IMR-90 (cell line): ENCODE measurements at regions not wholly inside any gene's neighbourhood (a gene's known extent, or its start where the extent isn't known, plus 50 kb on each side); places are given as distances from the start of the nearest gene placed in this dataset.

ENCODE experiments used
- ATAC-seq: fragments of 200-7000 bp; cut with Tn5 transposase; 2 replicates; pipeline ENCODE4 v1.9.1; 2020; ENCODE audit warnings: low read depth, mild to moderate bottlenecking, moderate library complexity
- BruUV-seq: library from RNA; stranded (reverse); fragments of 400-500 nt; replicated peaks from 2 replicates; lab custom pipeline; 2021; lab: Mats Ljungman, UMichigan
- CTCF ChIA-PET: fragments of 300-600 bp; formaldehyde crosslinking; extraction: SDS; loops from one replicate; lab custom pipeline; 2021; ENCODE audit warnings: antibody characterized with exemption; lab: Yijun Ruan, JAX
- POLR2A ChIA-PET: fragments of 300-600 bp; sonication (Branson Sonifier 250); formaldehyde crosslinking; loops from one replicate; lab custom pipeline; 2022; ENCODE audit warnings: antibody characterized with exemption; ENCODE audit not compliant: unreplicated experiment; lab: Charles Lee
- DNase-seq: peaks from one replicate; pipeline ENCODE4 v3.0.0; 2013
- H2AFZ ChIP-seq: replicated peaks from 2 replicates; pipeline ENCODE3; 2013; ENCODE audit warnings: low read length, mild to moderate bottlenecking; ENCODE audit not compliant: poor library complexity
- H2AK5ac ChIP-seq: 2 replicates; pipeline ENCODE4 v1.6.1; 2013; ENCODE audit warnings: low read depth, low read length, inconsistent platforms
- H2AK9ac ChIP-seq: replicated peaks from 2 replicates; pipeline ENCODE3; 2013; ENCODE audit warnings: mild to moderate bottlenecking, low read depth, low read length, moderate library complexity; ENCODE audit not compliant: poor library complexity
- H2BK120ac ChIP-seq: 2 replicates; pipeline ENCODE4 v1.6.1; 2013; ENCODE audit warnings: low read depth, low read length, inconsistent platforms
- H2BK15ac ChIP-seq: 3 replicates; pipeline ENCODE4 v1.6.1; 2013; ENCODE audit warnings: low read depth, low read length, inconsistent platforms
- H2BK20ac ChIP-seq: 2 replicates; pipeline ENCODE4 v1.6.1; 2013; ENCODE audit warnings: low read depth, mild to moderate bottlenecking, inconsistent platforms, low read length, moderate library complexity
- H2BK5ac ChIP-seq: 2 replicates; pipeline ENCODE4 v1.6.1; 2013; ENCODE audit warnings: mild to moderate bottlenecking, low read depth, low read length, inconsistent platforms; ENCODE audit not compliant: poor library complexity, severe bottlenecking
- H3K14ac ChIP-seq: replicated peaks from 2 replicates; pipeline ENCODE4 v1.6.1; 2013; ENCODE audit warnings: low read depth, low read length, inconsistent platforms
- H3K18ac ChIP-seq: 2 replicates; pipeline ENCODE4 v1.6.1; 2013; ENCODE audit warnings: low read depth, low read length, control low read depth
- H3K23ac ChIP-seq: 2 replicates; pipeline ENCODE4 v1.6.1; 2013; ENCODE audit warnings: low read depth, low read length, inconsistent platforms
- H3K27ac ChIP-seq: 2 replicates; pipeline ENCODE4 v1.5.1; 2013; ENCODE audit warnings: mild to moderate bottlenecking, control low read depth, low read length; ENCODE audit not compliant: insufficient read depth
- H3K27me3 ChIP-seq: 2 replicates; pipeline ENCODE4 v1.6.1; 2013; ENCODE audit warnings: low read length; ENCODE audit not compliant: control insufficient read depth, insufficient read depth
- H3K36me3 ChIP-seq: 2 replicates; pipeline ENCODE4 v1.6.1; 2013; ENCODE audit warnings: low read length, mixed read lengths; ENCODE audit not compliant: control insufficient read depth, insufficient read depth
- H3K4ac ChIP-seq: 2 replicates; pipeline ENCODE4 v1.6.1; 2013; ENCODE audit warnings: low read depth, low read length, inconsistent platforms
- H3K4me1 ChIP-seq: 2 replicates; pipeline ENCODE4 v1.6.1; 2013; ENCODE audit warnings: low read length, mixed read lengths; ENCODE audit not compliant: control insufficient read depth, insufficient read depth
- H3K4me2 ChIP-seq: 2 replicates; pipeline ENCODE4 v1.6.1; 2013; ENCODE audit warnings: low read depth, mild to moderate bottlenecking, control low read depth, low read length, moderate library complexity
- H3K4me3 ChIP-seq: 2 replicates; pipeline ENCODE4 v1.5.1; 2013; ENCODE audit warnings: low read depth, mild to moderate bottlenecking, control low read depth, low read length, moderate library complexity; ENCODE audit not compliant: insufficient read depth
- H3K56ac ChIP-seq: 2 replicates; pipeline ENCODE4 v1.6.1; 2013; ENCODE audit warnings: low read length, inconsistent platforms; ENCODE audit not compliant: insufficient read depth; ENCODE audit errors: extremely low read depth
- H3K79me1 ChIP-seq, 2 experiments: 2 replicates each; pipeline ENCODE4 v1.6.1; 2013; ENCODE audit warnings: low read length in 2 of 2, inconsistent platforms in 1 of 2, low read depth in 1 of 2
- H3K9ac ChIP-seq: 2 replicates; pipeline ENCODE4 v1.6.1; 2013; ENCODE audit warnings: low read depth, low read length, control low read depth
- H3K9me1 ChIP-seq: 2 replicates; pipeline ENCODE4 v1.6.1; 2013; ENCODE audit warnings: low read length, inconsistent platforms; ENCODE audit not compliant: insufficient read depth
- H3K9me3 ChIP-seq: 2 replicates; pipeline ENCODE4 v1.6.1; 2013; ENCODE audit warnings: low read length; ENCODE audit not compliant: control insufficient read depth, insufficient read depth
- H4K20me1 ChIP-seq: 2 replicates; pipeline ENCODE4 v1.6.1; 2013; ENCODE audit warnings: low read length, inconsistent platforms; ENCODE audit not compliant: insufficient read depth
- H4K5ac ChIP-seq: 2 replicates; pipeline ENCODE4 v1.6.1; 2013; ENCODE audit warnings: mild to moderate bottlenecking, low read depth, low read length, control low read depth
- H4K8ac ChIP-seq, 2 experiments: 2 replicates each; pipeline ENCODE4 v1.6.1; 2013; ENCODE audit warnings: low read depth in 2 of 2, low read length in 2 of 2, control low read depth in 1 of 2, inconsistent platforms in 1 of 2
- H4K91ac ChIP-seq: 2 replicates; pipeline ENCODE4 v1.6.1; 2013; ENCODE audit warnings: low read depth, low read length, inconsistent platforms; ENCODE audit not compliant: insufficient read depth
- BHLHE40 ChIP-seq: fragments of 150-350 bp; IDR thresholded peaks from 2 replicates; pipeline ENCODE4 v1.6.1; 2016; ENCODE audit warnings: mild to moderate bottlenecking, low read depth, low read length
- CEBPB ChIP-seq: IDR thresholded peaks from 2 replicates; pipeline ENCODE4 v1.6.1; 2012; ENCODE audit warnings: low read depth, low read length, improper control_type of control experiment
- CHD1 ChIP-seq: IDR thresholded peaks from 2 replicates; pipeline ENCODE4 v1.6.1; 2012; ENCODE audit warnings: low read depth, low read length, improper control_type of control experiment
- CTCF ChIP-seq: conservative IDR thresholded peaks from 2 replicates; pipeline ENCODE4 v1.5.1; 2012; ENCODE audit warnings: mild to moderate bottlenecking, low read depth, low read length, improper control_type of control experiment
- FOS ChIP-seq: fragments of 150-350 bp; IDR thresholded peaks from 2 replicates; pipeline ENCODE4 v1.6.1; 2016; ENCODE audit warnings: low read depth, low read length
- MAFK ChIP-seq: IDR thresholded peaks from 2 replicates; pipeline ENCODE4 v1.6.1; 2012; ENCODE audit warnings: low read depth, low read length, improper control_type of control experiment
- MAZ ChIP-seq: IDR thresholded peaks from 2 replicates; pipeline ENCODE4 v1.6.1; 2012; ENCODE audit warnings: low read depth, mild to moderate bottlenecking, low read length, improper control_type of control experiment, moderate library complexity, borderline replicate concordance
- MXI1 ChIP-seq: IDR thresholded peaks from 2 replicates; pipeline ENCODE4 v1.6.1; 2012; ENCODE audit warnings: low read depth, mild to moderate bottlenecking, low read length, moderate library complexity, borderline replicate concordance
- NFE2L2 ChIP-seq: fragments of 150-350 bp; IDR thresholded peaks from 2 replicates; pipeline ENCODE4 v1.6.1; 2016; ENCODE audit warnings: low read depth, mild to moderate bottlenecking, low read length
- POLR2A ChIP-seq: IDR thresholded peaks from 2 replicates; pipeline ENCODE4 v1.6.1; 2012; ENCODE audit warnings: mild to moderate bottlenecking, low read depth, low read length
- RAD21 ChIP-seq: IDR thresholded peaks from 2 replicates; pipeline ENCODE4 v1.6.1; 2012; ENCODE audit warnings: low read length, improper control_type of control experiment
- RCOR1 ChIP-seq: IDR thresholded peaks from 2 replicates; pipeline ENCODE4 v1.6.1; 2012; ENCODE audit warnings: mild to moderate bottlenecking, low read length, improper control_type of control experiment; ENCODE audit not compliant: insufficient replicate concordance
- RFX5 ChIP-seq: IDR thresholded peaks from 2 replicates; pipeline ENCODE4 v1.8.0; 2012; ENCODE audit warnings: low read depth, mild to moderate bottlenecking, low read length, moderate library complexity
- SMC3 ChIP-seq: fragments of 150-350 bp; IDR thresholded peaks from 2 replicates; pipeline ENCODE4 v1.6.1; 2016; ENCODE audit warnings: low read depth, mild to moderate bottlenecking, antibody characterized with exemption, low read length, moderate library complexity
- WGBS, 2 experiments: methylation state at CpG; one replicate each; pipeline versions ENCODE4 v1.1.5 to v1.1.7; 2013; ENCODE audit warnings: missing lambda C conversion rate in 2 of 2; ENCODE audit not compliant: insufficient read length in 1 of 2; ENCODE audit errors: extremely low coverage in 2 of 2; 5-methylcytosine and 5-hydroxymethylcytosine counted together
- dilution Hi-C: fragments of 300-500 bp; cut with HindIII; formaldehyde crosslinking; loops from one replicate; pipeline ENCODE4 v1.14.3; 2018; ENCODE audit warnings: low sequenced_read_pairs; ENCODE audit not compliant: unreplicated experiment
- in situ Hi-C: fragments of 300-500 bp; cut with MboI; formaldehyde crosslinking; loops from 3 replicates; pipeline ENCODE4 v1.14.3; 2019; ENCODE audit warnings: low sequenced_read_pairs, inconsistent platforms, mixed read lengths
- intact Hi-C: fragments of 100-400 bp; cut with micrococcal nuclease; formaldehyde crosslinking; loops from 2 replicates; pipeline ENCODE4 v1.10.0; 2022
- TF ChIP-seq, protein P1 (sequence below): fragments of 150-350 bp; IDR thresholded peaks from 2 replicates; pipeline ENCODE4 v1.6.1; 2017; ENCODE audit warnings: mild to moderate bottlenecking, antibody characterized with exemption, low read length, low read depth
- TF ChIP-seq, protein P2 (sequence below): fragments of 150-350 bp; IDR thresholded peaks from 2 replicates; pipeline ENCODE4 v1.6.1; 2016; ENCODE audit warnings: low read depth, mild to moderate bottlenecking, low read length, moderate library complexity, borderline replicate concordance

DNA sequence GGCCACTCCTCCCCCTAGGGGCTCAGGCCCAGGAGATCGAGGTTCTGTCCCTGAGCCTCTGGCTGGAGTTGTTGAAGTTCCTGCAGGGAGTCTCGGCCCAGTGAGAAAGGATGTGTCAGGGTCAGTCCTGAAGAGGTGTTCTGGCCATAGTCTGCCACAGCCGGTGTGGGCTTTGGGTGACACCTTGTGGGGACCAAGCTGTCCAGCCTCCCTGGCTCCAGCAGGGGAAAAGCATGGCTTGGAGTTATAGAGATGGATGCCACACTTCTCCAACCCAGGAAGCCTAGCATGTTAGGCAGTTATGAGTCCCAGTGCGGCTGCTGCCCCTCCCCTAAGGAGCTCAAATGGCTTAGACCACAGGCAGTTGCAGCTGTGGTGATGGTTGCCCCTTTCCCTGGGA is 945.6 kb upstream of the GBE1 start:
- H2BK20ac ChIP-seq = no peak overlapping the region
- no peak overlapping the region for H3K4me2 ChIP-seq
- intact Hi-C loops = no loop called here
- no peak overlapping the region for H3K18ac ChIP-seq
- peaks cover 15% of the 10 kb centered on the region for H3K9me3 ChIP-seq
- POLR2A ChIA-PET = no interaction called here
- H3K4ac ChIP-seq = no peak overlapping the region
- H2BK15ac ChIP-seq = no peak overlapping the region
- H3K79me1 ChIP-seq = no peaks in the 10 kb centered on the region
- H3K36me3 ChIP-seq = no peaks in the 10 kb centered on the region
- no peaks in the 10 kb centered on the region for H3K9me1 ChIP-seq
- no peak overlapping the region for H4K8ac ChIP-seq
- H2AFZ ChIP-seq = no peak overlapping the region
- no peaks in the 10 kb centered on the region for H3K27me3 ChIP-seq
- CTCF ChIA-PET = no interaction called here
- H3K56ac ChIP-seq = no peak overlapping the region
- ATAC-seq = no peak
- H3K23ac ChIP-seq = no peak overlapping the region
- no peak overlapping the region for H4K91ac ChIP-seq
- H2AK5ac ChIP-seq = no peak overlapping the region
- H2BK5ac ChIP-seq = no peak overlapping the region
- H2AK9ac ChIP-seq = no peak overlapping the region
- TF ChIP-seq, protein P1, sequence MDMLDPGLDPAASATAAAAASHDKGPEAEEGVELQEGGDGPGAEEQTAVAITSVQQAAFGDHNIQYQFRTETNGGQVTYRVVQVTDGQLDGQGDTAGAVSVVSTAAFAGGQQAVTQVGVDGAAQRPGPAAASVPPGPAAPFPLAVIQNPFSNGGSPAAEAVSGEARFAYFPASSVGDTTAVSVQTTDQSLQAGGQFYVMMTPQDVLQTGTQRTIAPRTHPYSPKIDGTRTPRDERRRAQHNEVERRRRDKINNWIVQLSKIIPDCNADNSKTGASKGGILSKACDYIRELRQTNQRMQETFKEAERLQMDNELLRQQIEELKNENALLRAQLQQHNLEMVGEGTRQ = no peak
- TF ChIP-seq CHD1 = no peak
- TF ChIP-seq, protein P2, sequence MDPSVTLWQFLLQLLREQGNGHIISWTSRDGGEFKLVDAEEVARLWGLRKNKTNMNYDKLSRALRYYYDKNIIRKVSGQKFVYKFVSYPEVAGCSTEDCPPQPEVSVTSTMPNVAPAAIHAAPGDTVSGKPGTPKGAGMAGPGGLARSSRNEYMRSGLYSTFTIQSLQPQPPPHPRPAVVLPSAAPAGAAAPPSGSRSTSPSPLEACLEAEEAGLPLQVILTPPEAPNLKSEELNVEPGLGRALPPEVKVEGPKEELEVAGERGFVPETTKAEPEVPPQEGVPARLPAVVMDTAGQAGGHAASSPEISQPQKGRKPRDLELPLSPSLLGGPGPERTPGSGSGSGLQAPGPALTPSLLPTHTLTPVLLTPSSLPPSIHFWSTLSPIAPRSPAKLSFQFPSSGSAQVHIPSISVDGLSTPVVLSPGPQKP = no peak
- no peak for TF ChIP-seq BHLHE40
- TF ChIP-seq POLR2A = no peak
- TF ChIP-seq NFE2L2 = no peak
- TF ChIP-seq RAD21 = no peak
- TF ChIP-seq SMC3 = no peak
- TF ChIP-seq CEBPB = no peak
- TF ChIP-seq CTCF = no peak
- TF ChIP-seq MXI1 = no peak
- TF ChIP-seq RCOR1 = no peak
- no peak for TF ChIP-seq RFX5
- no peak for TF ChIP-seq FOS
- TF ChIP-seq MAZ = no peak
- TF ChIP-seq MAFK = no peak
- no TSS peak for BruUV-seq
- no peaks in the 10 kb centered on the region for H4K20me1 ChIP-seq
- H3K4me1 ChIP-seq = no peaks in the 10 kb centered on the region
- H3K14ac ChIP-seq = no peak overlapping the region
- H4K5ac ChIP-seq = no peak overlapping the region
- no peak overlapping the region for H3K27ac ChIP-seq
- no CpG with 5 or more reads among the region's 4 CpGs for WGBS, 2 experiments
- in situ Hi-C loops = no loop called here
- no peak overlapping the region for H3K4me3 ChIP-seq
- DNase-seq = no peak
- no peak overlapping the region for H2BK120ac ChIP-seq
- no peak overlapping the region for H3K9ac ChIP-seq
- dilution Hi-C loops = no loop called here
